ENCODE measurements at regions not wholly inside any gene's neighbourhood (a gene's known extent, or its start where the extent isn't known, plus 50 kb on each side); places are given as distances from the start of the nearest gene placed in this dataset.

DNA sequence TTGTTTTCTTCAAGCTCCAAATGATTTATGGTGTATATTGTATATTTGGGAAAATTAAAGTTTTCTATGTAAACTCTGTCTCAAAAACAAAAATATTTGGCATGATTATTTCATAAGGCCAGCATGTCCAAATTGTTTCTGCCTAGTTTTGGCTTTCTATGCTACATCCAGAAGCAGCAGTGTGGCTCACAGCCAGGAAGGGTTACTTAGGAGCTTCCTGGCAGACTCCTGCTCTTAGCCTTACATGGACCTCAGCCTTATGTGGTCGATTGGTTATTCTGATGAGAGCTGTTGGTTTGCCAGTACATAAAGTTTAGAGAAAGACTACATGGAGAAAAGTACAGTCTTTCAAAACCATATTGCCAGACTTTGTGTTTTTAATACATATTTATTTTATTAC lies 297.7 kb upstream of the FAT3 start:
- Mint-ChIP-seq H3K27ac (no peak overlapping the region), H3K36me3 (no peaks in the 10 kb centered on the region), H3K9me3 (no peaks in the 10 kb centered on the region), H3K27me3 (ENCODE audit: low read depth) (peaks cover 7% of the 10 kb centered on the region), H3K4me1 (peaks cover 1% of the 10 kb centered on the region), H3K4me3 (no peak overlapping the region)
- DNase-seq (ENCODE audit: low spot score in 2 of 2, unreplicated experiment in 2 of 2), result no peak
- TF ChIP-seq, protein P1, sequence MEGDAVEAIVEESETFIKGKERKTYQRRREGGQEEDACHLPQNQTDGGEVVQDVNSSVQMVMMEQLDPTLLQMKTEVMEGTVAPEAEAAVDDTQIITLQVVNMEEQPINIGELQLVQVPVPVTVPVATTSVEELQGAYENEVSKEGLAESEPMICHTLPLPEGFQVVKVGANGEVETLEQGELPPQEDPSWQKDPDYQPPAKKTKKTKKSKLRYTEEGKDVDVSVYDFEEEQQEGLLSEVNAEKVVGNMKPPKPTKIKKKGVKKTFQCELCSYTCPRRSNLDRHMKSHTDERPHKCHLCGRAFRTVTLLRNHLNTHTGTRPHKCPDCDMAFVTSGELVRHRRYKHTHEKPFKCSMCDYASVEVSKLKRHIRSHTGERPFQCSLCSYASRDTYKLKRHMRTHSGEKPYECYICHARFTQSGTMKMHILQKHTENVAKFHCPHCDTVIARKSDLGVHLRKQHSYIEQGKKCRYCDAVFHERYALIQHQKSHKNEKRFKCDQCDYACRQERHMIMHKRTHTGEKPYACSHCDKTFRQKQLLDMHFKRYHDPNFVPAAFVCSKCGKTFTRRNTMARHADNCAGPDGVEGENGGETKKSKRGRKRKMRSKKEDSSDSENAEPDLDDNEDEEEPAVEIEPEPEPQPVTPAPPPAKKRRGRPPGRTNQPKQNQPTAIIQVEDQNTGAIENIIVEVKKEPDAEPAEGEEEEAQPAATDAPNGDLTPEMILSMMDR (IDR thresholded peaks at IDR 0.05; ENCODE audit: unreplicated experiment), result no peak

DNA sequence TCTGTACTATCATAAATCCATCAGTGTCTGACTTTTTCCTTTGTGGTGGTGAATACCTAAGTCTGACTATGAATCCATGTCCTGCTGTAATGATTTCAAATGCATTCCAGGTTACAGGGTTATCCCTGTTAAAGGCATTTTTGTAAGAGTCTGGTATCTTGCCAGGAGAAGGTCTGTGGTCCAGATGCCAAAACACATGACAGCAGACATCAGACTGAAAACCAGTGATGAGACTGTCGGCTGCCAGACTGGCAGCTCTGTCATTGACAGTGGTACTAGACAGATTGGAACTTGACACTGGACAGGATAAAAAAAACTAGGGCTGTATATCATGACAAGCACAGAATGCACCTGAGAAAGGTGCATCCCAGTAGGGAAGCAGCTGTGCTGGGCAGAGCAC lies 301.8 kb upstream of the FAT3 start:
- TF ChIP-seq, protein P1 (IDR thresholded peaks at IDR 0.05; ENCODE audit: unreplicated experiment), result no peak
- no peaks in the 10 kb centered on the region for H3K9me3 Mint-ChIP-seq
- H3K36me3 Mint-ChIP-seq, result no peaks in the 10 kb centered on the region
- no peak overlapping the region for H3K27ac Mint-ChIP-seq
- no peak for DNase-seq (ENCODE audit: low spot score in 2 of 2, unreplicated experiment in 2 of 2)
- H3K4me1 Mint-ChIP-seq, result peaks cover 1% of the 10 kb centered on the region
- H3K27me3 Mint-ChIP-seq (ENCODE audit: low read depth), result no peaks in the 10 kb centered on the region
- no peak overlapping the region for H3K4me3 Mint-ChIP-seq

- H3K4me3 Mint-ChIP-seq, result no peak overlapping the region
- H3K27ac Mint-ChIP-seq, result no peak overlapping the region
- H3K36me3 Mint-ChIP-seq, result no peaks in the 10 kb centered on the region
- no peaks in the 10 kb centered on the region for H3K27me3 Mint-ChIP-seq (ENCODE audit: low read depth)
- peaks cover 1% of the 10 kb centered on the region for H3K4me1 Mint-ChIP-seq
- TF ChIP-seq, protein P1 (IDR thresholded peaks at IDR 0.05; ENCODE audit: unreplicated experiment), result no peak
- DNase-seq (ENCODE audit: low spot score in 2 of 2, unreplicated experiment in 2 of 2), result no peak
- H3K9me3 Mint-ChIP-seq, result no peaks in the 10 kb centered on the region
These were observed 302.6 kb upstream of the FAT3 start for GRCh38 chr11:91921974-91922373.

DNA sequence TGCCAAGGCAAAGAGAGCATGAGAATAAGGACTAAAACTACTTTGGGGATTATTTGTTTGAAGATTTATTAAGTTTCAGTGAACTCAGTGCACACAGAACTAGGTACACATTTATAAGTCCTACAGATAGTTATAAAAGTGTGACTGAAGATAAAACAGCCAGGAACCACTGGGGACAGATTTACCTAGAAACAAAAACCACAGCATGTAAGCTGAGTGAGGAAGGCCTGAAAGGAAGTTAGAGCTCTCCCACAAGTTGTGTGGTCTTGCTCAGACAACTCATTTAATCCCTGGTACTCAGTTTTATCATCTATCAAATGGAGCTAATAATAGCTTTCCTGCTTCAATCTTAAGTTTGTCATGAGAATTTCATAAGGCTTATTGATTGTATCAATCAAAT lies 311.2 kb upstream of the FAT3 start:
- no peaks in the 10 kb centered on the region for H3K9me3 Mint-ChIP-seq
- no peak overlapping the region for H3K27ac Mint-ChIP-seq
- TF ChIP-seq, protein P1 (IDR thresholded peaks at IDR 0.05; ENCODE audit: unreplicated experiment), result no peak
- H3K27me3 Mint-ChIP-seq (ENCODE audit: low read depth), result no peaks in the 10 kb centered on the region
- DNase-seq (ENCODE audit: low spot score in 2 of 2, unreplicated experiment in 2 of 2), result no peak
- H3K36me3 Mint-ChIP-seq, result no peaks in the 10 kb centered on the region
- no peak overlapping the region for H3K4me3 Mint-ChIP-seq
- H3K4me1 Mint-ChIP-seq, result no peaks in the 10 kb centered on the region

DNA sequence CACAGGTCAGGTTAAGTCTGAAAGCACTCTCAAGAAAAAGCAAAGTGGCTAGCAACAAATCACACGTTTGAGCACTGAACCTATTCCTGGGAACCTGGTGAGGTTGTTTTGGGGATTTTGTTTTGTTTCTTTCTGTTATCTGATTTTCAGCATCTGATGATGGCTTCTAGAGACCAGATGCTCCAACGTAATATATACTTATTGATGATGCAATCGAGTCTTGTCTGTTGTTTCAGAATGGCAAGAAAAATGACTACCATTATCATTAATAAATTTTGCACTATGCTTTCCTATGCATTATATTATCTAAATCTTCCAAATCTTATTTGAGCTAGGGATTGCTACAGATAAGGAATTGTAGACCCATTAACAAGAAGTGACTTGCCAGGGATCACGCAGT lies 312.3 kb upstream of the FAT3 start:
- no peaks in the 10 kb centered on the region for H3K36me3 Mint-ChIP-seq
- H3K27ac Mint-ChIP-seq, result no peak overlapping the region
- H3K4me1 Mint-ChIP-seq, result no peaks in the 10 kb centered on the region
- no peaks in the 10 kb centered on the region for H3K27me3 Mint-ChIP-seq (ENCODE audit: low read depth)
- H3K4me3 Mint-ChIP-seq, result no peak overlapping the region
- H3K9me3 Mint-ChIP-seq, result no peaks in the 10 kb centered on the region
- DNase-seq (ENCODE audit: low spot score in 2 of 2, unreplicated experiment in 2 of 2), result no peak
- TF ChIP-seq, protein P1 (IDR thresholded peaks at IDR 0.05; ENCODE audit: unreplicated experiment), result no peak

All from mesothelial cell of epicardium (in vitro differentiated cells).